ENCODE measurements at regions not wholly inside any gene's neighbourhood (a gene's known extent, or its start where the extent isn't known, plus 50 kb on each side); places are given as distances from the start of the nearest gene placed in this dataset.
"Not testable (repeated sequence)": the region's sequence is repeated elsewhere in the genome, so short reads cannot be mapped to it uniquely, and the experiment has no call there.

- DNase-seq = no peak
Observed at GRCh38 chr5:154543380-154543779, 65.4 kb upstream of the HAND1 start.

DNA sequence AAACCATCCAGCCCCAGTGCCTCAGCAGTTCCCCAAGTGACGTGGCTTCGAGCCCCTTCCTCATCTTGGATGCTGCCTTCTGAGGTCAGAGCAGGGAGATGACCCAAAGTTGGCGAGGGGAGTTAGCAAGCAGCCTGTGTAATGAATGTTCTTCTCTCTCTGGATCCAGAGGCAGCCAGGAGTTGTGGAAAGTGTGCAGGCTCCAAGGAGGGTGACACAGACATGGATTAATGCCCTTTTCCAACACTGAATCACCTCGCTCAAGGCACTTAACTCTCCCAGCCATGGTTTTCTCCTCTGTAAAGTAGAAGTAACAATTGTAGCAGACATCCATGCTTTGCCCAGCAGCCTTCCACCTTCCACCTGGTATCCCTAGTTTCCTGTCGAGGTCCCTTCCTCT is 64.6 kb upstream of the HAND1 start:
- DNase-seq = no peak

GRCh38 chr5:154542000-154542399 is 64.0 kb upstream of the HAND1 start:
- no peak for DNase-seq

DNA sequence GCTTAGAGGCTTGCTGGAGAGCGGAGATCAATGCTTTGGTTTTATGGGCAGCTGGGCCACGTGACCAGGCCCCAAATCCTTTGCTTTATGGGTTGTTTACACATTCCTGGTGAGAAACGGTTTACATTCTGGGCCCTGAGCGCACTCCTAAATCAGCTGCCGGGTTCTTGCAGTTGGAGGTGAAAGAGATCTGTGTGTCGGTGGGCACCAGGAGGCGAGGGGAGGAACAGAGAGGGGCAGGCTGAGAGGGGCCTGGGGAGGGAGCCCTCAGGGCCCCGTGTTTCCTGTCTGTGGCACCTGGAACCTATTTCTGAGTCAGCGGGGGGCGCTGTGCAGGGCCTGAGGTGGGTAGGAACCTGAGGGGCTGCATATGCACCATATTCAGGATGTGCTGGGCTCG is 63.5 kb upstream of the HAND1 start:
- no peak for DNase-seq

DNA sequence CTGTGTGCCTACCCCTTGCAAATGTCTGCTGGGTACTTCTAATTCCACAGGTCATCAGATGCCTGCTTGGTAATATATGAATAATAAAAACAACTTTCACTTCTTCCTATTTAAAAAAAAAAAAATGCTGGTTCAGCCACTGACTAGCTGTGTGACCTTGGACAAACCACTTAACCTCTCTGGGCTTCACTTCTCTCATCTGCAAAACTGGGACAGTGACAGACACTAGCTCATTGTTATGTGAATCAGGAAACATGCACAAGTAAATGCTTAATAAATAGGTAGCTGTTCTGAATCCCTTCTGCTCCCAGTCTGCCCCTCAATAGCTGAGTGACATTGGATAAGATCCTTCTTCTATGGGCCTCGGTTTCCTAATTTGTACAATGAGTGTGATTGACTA is 62.6 kb upstream of the HAND1 start:
- DNase-seq = no peak

DNA sequence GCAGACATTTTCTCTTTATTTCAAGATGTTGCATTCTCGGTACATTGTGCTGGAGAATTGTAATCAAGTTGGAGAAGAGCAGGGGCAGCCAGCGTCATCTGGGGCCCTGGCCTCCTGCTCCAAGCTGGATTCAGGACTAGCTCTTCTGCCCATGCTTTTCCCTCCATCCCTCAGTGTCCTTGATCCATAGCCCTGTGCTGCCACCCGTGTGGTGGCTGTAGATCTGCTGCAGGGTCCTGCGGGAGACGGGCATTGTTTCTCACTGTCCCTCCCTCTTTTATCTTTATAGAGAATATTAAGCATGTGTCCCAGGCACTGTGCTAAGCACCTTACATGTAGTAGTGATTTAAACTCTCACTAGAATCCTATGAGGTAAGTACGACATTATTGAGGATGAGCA is 60.5 kb upstream of the HAND1 start:
- no peak for DNase-seq

DNA sequence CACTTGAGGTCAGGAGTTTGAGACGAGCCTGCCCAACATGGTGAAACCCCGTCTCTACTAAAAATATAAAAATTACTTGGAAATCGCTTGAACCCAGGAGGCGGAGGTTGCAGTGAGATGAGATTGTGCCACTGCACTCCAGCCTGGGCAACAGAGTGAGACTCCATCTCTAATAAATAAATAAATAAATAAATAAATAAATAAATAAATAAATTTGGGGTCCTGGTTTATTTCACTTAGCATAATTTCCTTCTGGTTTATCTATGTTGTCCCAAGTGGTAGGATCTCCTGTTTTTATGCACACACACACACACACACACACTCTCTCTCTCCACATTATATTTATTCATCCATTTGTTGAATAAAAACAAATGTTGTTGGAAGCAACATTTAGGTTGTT is 58.4 kb upstream of the HAND1 start:
- not testable (repeated sequence) for DNase-seq

DNA sequence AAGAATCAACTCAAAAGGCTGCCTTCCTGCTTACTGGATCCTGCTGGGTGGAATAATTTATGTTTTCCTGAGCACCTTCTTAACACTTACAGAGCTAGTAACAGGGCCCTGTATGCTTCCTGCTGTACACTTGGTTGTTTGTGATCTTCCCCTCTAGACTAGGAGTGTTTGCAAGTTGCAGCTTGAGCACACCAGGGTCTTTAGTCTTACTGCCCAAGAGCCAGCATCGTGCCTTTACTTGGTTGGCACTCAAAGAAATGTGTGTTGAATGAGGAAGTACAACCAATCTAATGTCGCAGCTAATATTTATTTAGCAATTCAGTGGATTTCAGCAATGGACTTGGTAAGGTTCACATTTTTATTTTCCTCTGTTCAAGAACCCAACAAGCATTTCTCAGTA is 57.5 kb upstream of the HAND1 start:
- no peak for DNase-seq

GRCh38 chr5:154534457-154535050 is 56.5 kb upstream of the HAND1 start:
- no peak for DNase-seq

DNA sequence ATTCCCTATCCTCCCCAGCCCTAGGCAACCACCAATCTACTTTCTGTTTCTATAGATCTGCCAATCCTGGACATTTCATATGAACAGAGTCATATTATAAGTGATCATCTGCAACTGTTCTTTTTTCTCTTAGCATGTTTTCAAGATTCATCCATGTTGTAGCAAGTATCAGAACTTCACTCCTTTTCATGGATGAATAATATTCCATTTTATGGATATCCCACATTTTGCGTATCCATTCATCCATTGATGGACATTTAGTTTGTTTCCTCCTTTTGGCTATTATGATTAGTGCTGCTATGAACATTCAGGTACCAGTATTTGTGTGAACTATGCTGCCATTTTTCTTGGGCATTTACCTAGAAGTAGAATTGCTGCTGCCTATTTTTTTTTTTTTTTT is 51.3 kb upstream of the HAND1 start:
- DNase-seq = no peak

- no peak for DNase-seq
Observed at GRCh38 chr5:154528005-154528594, 50.1 kb upstream of the HAND1 start.

All from right forelimb (tissue), 1 donor.